Keratinocyte (primary cell): ENCODE measurements at regions not wholly inside any gene's neighbourhood (a gene's known extent, or its start where the extent isn't known, plus 50 kb on each side); places are given as distances from the start of the nearest gene placed in this dataset.

Source experiments
- DNase-seq: peaks from one replicate; pipeline ENCODE4 v3.0.0-alpha.2; 2011; ENCODE audit warnings: low read depth, missing footprints, low spot score
- FAIRE-seq: peaks from 2 replicates; lab custom pipeline; 2011; peaks lifted over from hg19 to GRCh38; lab: Jason Lieb, UNC
- H2AFZ ChIP-seq: 2 replicates; pipeline ENCODE4 v1.6.0; 2012; ENCODE audit warnings: low read length, control low read depth, inconsistent platforms; ENCODE audit not compliant: control insufficient read depth
- H3K27ac ChIP-seq: 2 replicates; pipeline ENCODE4 v1.5.1; 2011; ENCODE audit warnings: low read length; ENCODE audit not compliant: control insufficient read depth, insufficient read depth
- H3K27me3 ChIP-seq: 3 replicates; pipeline ENCODE4 v1.6.0; 2011; ENCODE audit warnings: low read length; ENCODE audit not compliant: control insufficient read depth, insufficient read depth; ENCODE audit errors: extremely low read depth
- H3K36me3 ChIP-seq, 2 experiments: 2 replicates in 1 of 2; 3 replicates in 1 of 2; pipeline ENCODE4 v1.5.1; 2011; ENCODE audit warnings: low read length in 2 of 2, mild to moderate bottlenecking in 1 of 2; ENCODE audit not compliant: control insufficient read depth in 2 of 2, insufficient read depth in 2 of 2; ENCODE audit errors: extremely low read depth in 1 of 2
- H3K4me1 ChIP-seq: 3 replicates; pipeline ENCODE4 v1.5.1; 2011; ENCODE audit warnings: low read length; ENCODE audit not compliant: control insufficient read depth, insufficient read depth; ENCODE audit errors: extremely low read depth
- H3K4me2 ChIP-seq: 3 replicates; pipeline ENCODE4 v1.6.0; 2011; ENCODE audit warnings: low read depth, low read length; ENCODE audit not compliant: control insufficient read depth, insufficient read depth; ENCODE audit errors: extremely low read depth
- H3K4me3 ChIP-seq, 3 experiments: fragments of 200-600 bp in 1 of 3; sonication (generic) in 1 of 3; 2 replicates in 2 of 3; 3 replicates in 1 of 3; pipeline ENCODE4 v1.5.1; 2011 to 2016; ENCODE audit warnings: low read length in 3 of 3, mild to moderate bottlenecking in 3 of 3, control low read depth in 2 of 3, inconsistent platforms in 1 of 3, low read depth in 1 of 3, mixed read lengths in 1 of 3, mixed run types in 1 of 3, moderate library complexity in 1 of 3; ENCODE audit not compliant: control insufficient read depth in 2 of 3, insufficient read depth in 2 of 3; ENCODE audit errors: extremely low read depth in 1 of 3
- H3K79me2 ChIP-seq: 2 replicates; pipeline ENCODE4 v1.6.0; 2012; ENCODE audit warnings: low read length; ENCODE audit not compliant: control insufficient read depth, insufficient read depth
- H3K9ac ChIP-seq: 3 replicates; pipeline ENCODE4 v1.6.0; 2011; ENCODE audit warnings: low read length; ENCODE audit not compliant: control insufficient read depth, insufficient read depth; ENCODE audit errors: extremely low read depth
- H3K9me1 ChIP-seq: 3 replicates; pipeline ENCODE4 v1.6.0; 2011; ENCODE audit warnings: low read length; ENCODE audit not compliant: control insufficient read depth, insufficient read depth; ENCODE audit errors: extremely low read depth
- H3K9me3 ChIP-seq: 2 replicates; pipeline ENCODE4 v1.5.1; 2012; ENCODE audit warnings: low read depth, low read length; ENCODE audit not compliant: control insufficient read depth
- H4K20me1 ChIP-seq: 3 replicates; pipeline ENCODE4 v1.6.0; 2011; ENCODE audit warnings: low read length; ENCODE audit not compliant: control insufficient read depth, insufficient read depth; ENCODE audit errors: extremely low read depth
- EZH2 ChIP-seq: IDR thresholded peaks from one replicate; pipeline ENCODE4 v1.6.1; 2012; ENCODE audit warnings: inconsistent platforms, mild to moderate bottlenecking, low read length, moderate library complexity
- dilution Hi-C: fragments of 300-500 bp; cut with MboI; formaldehyde crosslinking; loops from one replicate; pipeline ENCODE4 v1.7.0; 2020; ENCODE audit warnings: low sequenced_read_pairs; ENCODE audit not compliant: extremely low pct_ligation_motif_present
- TF ChIP-seq, protein P1 (sequence below), 3 experiments: IDR thresholded peaks in 1 of 3; conservative IDR thresholded peaks in 1 of 3; optimal IDR thresholded peaks in 1 of 3; 2 replicates in 2 of 3; 3 replicates in 1 of 3; pipeline versions ENCODE3 to v1.5.1; 2011; ENCODE audit warnings: low read length in 3 of 3, mild to moderate bottlenecking in 3 of 3, moderate library complexity in 2 of 3, control low read depth in 1 of 3, inconsistent platforms in 1 of 3; ENCODE audit not compliant: insufficient read depth in 2 of 3; ENCODE audit errors: extremely low read depth in 1 of 3

DNA sequence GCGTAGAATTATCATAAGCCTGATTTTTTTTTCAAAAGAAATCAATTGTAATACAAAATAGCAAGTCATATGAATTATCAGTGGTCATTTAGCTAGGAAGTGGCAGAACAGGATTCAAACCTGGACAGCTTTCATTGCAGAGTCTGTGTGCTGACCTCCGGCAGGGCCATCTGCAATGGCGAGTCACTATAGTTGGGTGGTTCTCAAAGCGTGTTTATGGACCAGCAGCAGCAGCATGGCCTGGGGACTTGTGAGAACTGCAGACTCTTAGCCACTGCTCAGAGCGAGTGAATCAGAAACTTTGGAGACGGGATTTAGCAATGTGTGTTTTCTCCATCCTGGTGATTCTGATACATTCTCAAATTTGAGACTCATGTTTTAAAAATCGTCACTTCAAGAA lies 202.3 kb upstream of the SUCLG2 start:
- no peaks in the 10 kb centered on the region for H3K4me1 ChIP-seq
- no peaks in the 10 kb centered on the region for H3K27me3 ChIP-seq
- H4K20me1 ChIP-seq, result no peaks in the 10 kb centered on the region
- no peak overlapping the region for H3K27ac ChIP-seq
- no peaks in the 10 kb centered on the region for H3K9me1 ChIP-seq
- H3K9ac ChIP-seq, result no peak overlapping the region
- no peak overlapping the region for H2AFZ ChIP-seq
- no peak overlapping the region for H3K4me3 ChIP-seq
- H3K79me2 ChIP-seq, result no peaks in the 10 kb centered on the region
- H3K4me2 ChIP-seq, result no peak overlapping the region
- TF ChIP-seq, protein P1, sequence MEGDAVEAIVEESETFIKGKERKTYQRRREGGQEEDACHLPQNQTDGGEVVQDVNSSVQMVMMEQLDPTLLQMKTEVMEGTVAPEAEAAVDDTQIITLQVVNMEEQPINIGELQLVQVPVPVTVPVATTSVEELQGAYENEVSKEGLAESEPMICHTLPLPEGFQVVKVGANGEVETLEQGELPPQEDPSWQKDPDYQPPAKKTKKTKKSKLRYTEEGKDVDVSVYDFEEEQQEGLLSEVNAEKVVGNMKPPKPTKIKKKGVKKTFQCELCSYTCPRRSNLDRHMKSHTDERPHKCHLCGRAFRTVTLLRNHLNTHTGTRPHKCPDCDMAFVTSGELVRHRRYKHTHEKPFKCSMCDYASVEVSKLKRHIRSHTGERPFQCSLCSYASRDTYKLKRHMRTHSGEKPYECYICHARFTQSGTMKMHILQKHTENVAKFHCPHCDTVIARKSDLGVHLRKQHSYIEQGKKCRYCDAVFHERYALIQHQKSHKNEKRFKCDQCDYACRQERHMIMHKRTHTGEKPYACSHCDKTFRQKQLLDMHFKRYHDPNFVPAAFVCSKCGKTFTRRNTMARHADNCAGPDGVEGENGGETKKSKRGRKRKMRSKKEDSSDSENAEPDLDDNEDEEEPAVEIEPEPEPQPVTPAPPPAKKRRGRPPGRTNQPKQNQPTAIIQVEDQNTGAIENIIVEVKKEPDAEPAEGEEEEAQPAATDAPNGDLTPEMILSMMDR (optimal IDR thresholded peaks at IDR 0.05 in 1 of 3, IDR thresholded peaks at IDR 0.05 in 1 of 3, conservative IDR thresholded peaks at IDR 0.05 in 1 of 3; ENCODE audit: extremely low read depth in 1 of 3, insufficient read depth in 2 of 3, low read length in 3 of 3), result no peak
- no peak for TF ChIP-seq EZH2
- dilution Hi-C loops, result no loop called here
- FAIRE-seq, result no peak
- no peaks in the 10 kb centered on the region for H3K9me3 ChIP-seq
- DNase-seq, result no peak
- no peaks in the 10 kb centered on the region for H3K36me3 ChIP-seq

DNA sequence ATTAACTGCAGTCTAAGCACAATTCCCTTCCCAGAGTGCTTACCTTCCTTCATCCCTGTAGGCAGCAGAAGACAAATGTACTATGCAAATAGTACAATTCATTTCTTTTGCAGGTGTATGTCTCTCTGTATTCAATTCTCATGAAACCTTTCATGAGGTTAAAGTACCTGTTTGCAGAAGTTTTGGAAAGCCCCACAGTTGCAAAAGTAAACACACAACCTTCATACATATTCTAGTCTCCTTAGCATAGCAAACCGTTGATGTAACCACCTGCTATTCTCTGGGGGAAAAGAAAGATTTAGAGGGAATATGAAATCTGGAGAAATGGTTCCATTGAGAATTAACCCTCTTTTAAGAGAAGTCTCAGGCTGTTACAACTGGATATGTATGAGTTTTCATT lies 200.3 kb upstream of the SUCLG2 start:
- Histone ChIP-seq H3K9me3 (no peaks in the 10 kb centered on the region), H3K27ac (no peak overlapping the region), H2AFZ (no peak overlapping the region), H3K36me3 (no peaks in the 10 kb centered on the region), H4K20me1 (no peaks in the 10 kb centered on the region), H3K4me1 (no peaks in the 10 kb centered on the region), H3K27me3 (no peaks in the 10 kb centered on the region), H3K4me2 (no peak overlapping the region), H3K4me3 (no peak overlapping the region), H3K79me2 (no peaks in the 10 kb centered on the region), H3K9ac (no peak overlapping the region), H3K9me1 (no peaks in the 10 kb centered on the region)
- DNase-seq, result no peak
- dilution Hi-C loops, result no loop called here
- TF ChIP-seq, protein P1 (optimal IDR thresholded peaks at IDR 0.05 in 1 of 3, IDR thresholded peaks at IDR 0.05 in 1 of 3, conservative IDR thresholded peaks at IDR 0.05 in 1 of 3; ENCODE audit: extremely low read depth in 1 of 3, insufficient read depth in 2 of 3, low read length in 3 of 3), result no peak
- no peak for TF ChIP-seq EZH2
- no peak for FAIRE-seq
